K562 (cell line): ENCODE measurements at regions not wholly inside any gene's neighbourhood (a gene's known extent, or its start where the extent isn't known, plus 50 kb on each side); places are given as distances from the start of the nearest gene placed in this dataset.

ENCODE experiments used
- ATAC-seq: fragments of 200-7000 bp; cut with Tn5 transposase; 3 replicates; pipeline ENCODE4 v1.9.1; 2020; ENCODE audit warnings: moderate library complexity
- BruUV-seq: library from RNA; stranded (reverse); fragments of 400-500 nt; replicated peaks from 2 replicates; lab custom pipeline; 2021; lab: Mats Ljungman, UMichigan
- CTCF ChIA-PET: fragments of 300-600 bp; formaldehyde crosslinking; extraction: SDS; loops from one replicate; lab custom pipeline; 2021; ENCODE audit warnings: low intra/inter-chr PET ratio; lab: Yijun Ruan, JAX
- POLR2A ChIA-PET: fragments of 300-600, 350-650 bp; sonication (Branson Sonifier 250); formaldehyde crosslinking; extraction: SDS; loops from one replicate; lab custom pipeline; 2021; ENCODE audit warnings: antibody characterized with exemption, inconsistent platforms; lab: Yijun Ruan, JAX
- DNase-seq, 4 experiments: peaks; one replicate each; pipeline versions ENCODE4 v3.0.0 to v3.0.0-alpha.2; 2011 to 2018; ENCODE audit warnings: low spot score in 3 of 4, mixed read lengths in 3 of 4; ENCODE audit errors: extremely low read depth in 1 of 4
- FAIRE-seq: peaks from 2 replicates; lab custom pipeline; 2011; peaks lifted over from hg19 to GRCh38; lab: Jason Lieb, UNC
- H2AFZ ChIP-seq: 2 replicates; pipeline ENCODE4 v1.6.0; 2011; ENCODE audit warnings: low read depth, low read length, control low read depth, inconsistent platforms
- H3K27ac ChIP-seq: fragments of 200-600 bp; 3 replicates; pipeline ENCODE4 v1.8.0; 2011; ENCODE audit warnings: low read depth, mild to moderate bottlenecking, control low read depth, inconsistent platforms, low read length, moderate library complexity, mixed read lengths; ENCODE audit errors: extremely low read depth
- H3K27me3 ChIP-seq, 2 experiments: fragments of 300-600 bp in 1 of 2; 2 replicates in 1 of 2; 3 replicates in 1 of 2; pipeline versions ENCODE4 v1.6.0 to v1.8.0; 2011; ENCODE audit warnings: inconsistent platforms in 2 of 2, low read length in 2 of 2, mild to moderate bottlenecking in 1 of 2, mixed read lengths in 1 of 2, moderate library complexity in 1 of 2; ENCODE audit not compliant: control insufficient read depth in 2 of 2, insufficient read depth in 2 of 2
- H3K36me3 ChIP-seq: fragments of 300-600 bp; 3 replicates; pipeline ENCODE4 v1.8.0; 2011; ENCODE audit warnings: mild to moderate bottlenecking, low read length, inconsistent platforms; ENCODE audit not compliant: control insufficient read depth, insufficient read depth
- H3K4me1 ChIP-seq, 2 experiments: fragments of 200-600 bp in 1 of 2; replicated peaks in 1 of 2; 2 replicates in 1 of 2; 3 replicates in 1 of 2; pipeline versions ENCODE4 v1.5.1 to v1.8.0; 2011; ENCODE audit warnings: inconsistent platforms in 2 of 2, low read length in 2 of 2, mild to moderate bottlenecking in 1 of 2, mixed read lengths in 1 of 2, moderate library complexity in 1 of 2; ENCODE audit not compliant: control insufficient read depth in 2 of 2, insufficient read depth in 2 of 2
- H3K4me2 ChIP-seq: 2 replicates; pipeline ENCODE4 v1.6.1; 2011; ENCODE audit warnings: low read length, control low read depth, inconsistent platforms, mixed read lengths; ENCODE audit not compliant: insufficient read depth
- H3K4me3 ChIP-seq: fragments of 200-600 bp; sonication (generic), shearing (Covaris generic); 2 replicates; pipeline ENCODE4 v1.5.1; 2016; ENCODE audit warnings: control low read depth, inconsistent platforms
- H3K79me2 ChIP-seq: fragments of 200-600 bp; 3 replicates; pipeline ENCODE4 v1.8.0; 2011; ENCODE audit warnings: low read length, inconsistent platforms; ENCODE audit not compliant: control insufficient read depth, insufficient read depth
- H3K9ac ChIP-seq, 2 experiments: 2 replicates each; pipeline versions ENCODE4 v1.6.0 to v1.6.1; 2011; ENCODE audit warnings: low read depth in 2 of 2, low read length in 2 of 2, control low read depth in 1 of 2, inconsistent platforms in 1 of 2, mild to moderate bottlenecking in 1 of 2, mixed read lengths in 1 of 2; ENCODE audit not compliant: insufficient read depth in 1 of 2
- H3K9me1 ChIP-seq: one replicate; pipeline ENCODE4 v1.6.0; 2011; ENCODE audit warnings: inconsistent platforms, mild to moderate bottlenecking, low read length, moderate library complexity; ENCODE audit not compliant: control insufficient read depth, insufficient read depth
- H3K9me3 ChIP-seq: replicated peaks from 2 replicates; pipeline ENCODE4 v1.5.1; 2011; ENCODE audit warnings: low read depth, low read length, inconsistent platforms; ENCODE audit not compliant: control insufficient read depth, insufficient read depth
- H4K20me1 ChIP-seq: replicated peaks from 2 replicates; pipeline ENCODE4 v1.6.1; 2011; ENCODE audit warnings: low read length, inconsistent platforms, mixed read lengths; ENCODE audit not compliant: control insufficient read depth, insufficient read depth
- C11orf30 ChIP-seq: fragments of 450-650 bp; IDR thresholded peaks from 2 replicates; pipeline ENCODE4 v1.6.1; 2016; ENCODE audit warnings: low read depth, mild to moderate bottlenecking
- FOSL1 ChIP-seq: fragments of 200-800 bp; sonication (Bioruptor generic); conservative IDR thresholded peaks from 2 replicates; pipeline ENCODE4 v1.6.1; 2016; ENCODE audit warnings: missing genetic modification characterization, missing compliant biosample characterization
- JUND ChIP-seq, 2 experiments: IDR thresholded peaks; 2 replicates in 1 of 2; 3 replicates in 1 of 2; pipeline ENCODE4 v1.6.1; 2011; ENCODE audit warnings: borderline replicate concordance in 2 of 2, low read depth in 2 of 2, low read length in 2 of 2, improper control_type of control experiment in 1 of 2, missing biosample characterization in 1 of 2, missing genetic modification characterization in 1 of 2, missing genetic modification reagents in 1 of 2
- KLF6 ChIP-seq: fragments of 250-450 bp; sonication (Bioruptor Pico); IDR thresholded peaks from 2 replicates; pipeline ENCODE4 v1.4.0; 2020; ENCODE audit warnings: mild to moderate bottlenecking, moderate library complexity, borderline replicate concordance
- MAFG ChIP-seq: fragments of 450-650 bp; conservative IDR thresholded peaks from 2 replicates; pipeline ENCODE4 v1.6.1; 2016; ENCODE audit warnings: missing genetic modification characterization, missing compliant biosample characterization
- NFE2 ChIP-seq: IDR thresholded peaks from 2 replicates; pipeline ENCODE4 v1.6.1; 2014; ENCODE audit warnings: antibody characterized with exemption, low read depth
- RCOR1 ChIP-seq, 2 experiments: IDR thresholded peaks; 2 replicates each; pipeline ENCODE4 v1.6.1; 2012; ENCODE audit warnings: low read depth in 2 of 2, low read length in 2 of 2, borderline replicate concordance in 1 of 2, improper control_type of control experiment in 1 of 2
- ZNF316 ChIP-seq: fragments of 450-650 bp; IDR thresholded peaks from 2 replicates; pipeline ENCODE4 v1.6.1; 2016
- WGBS: fragments of 100-300 bp; shearing (Covaris generic); methylation state at CpG from one replicate; pipeline ENCODE4 v1.1.6; 2016; ENCODE audit warnings: low coverage, mixed read lengths; ENCODE audit not compliant: insufficient coverage; ENCODE audit errors: missing lambda C conversion rate; 5-methylcytosine and 5-hydroxymethylcytosine counted together
- in situ Hi-C: fragments of 300-500 bp; cut with MboI; formaldehyde crosslinking; loops from 4 replicates; pipeline ENCODE4 v1.15.0; 2018; ENCODE audit warnings: inconsistent platforms, mixed read lengths
- intact Hi-C: fragments of 100-400 bp; cut with micrococcal nuclease; formaldehyde crosslinking; loops from 2 replicates; pipeline ENCODE4 v1.14.2; 2022

DNA sequence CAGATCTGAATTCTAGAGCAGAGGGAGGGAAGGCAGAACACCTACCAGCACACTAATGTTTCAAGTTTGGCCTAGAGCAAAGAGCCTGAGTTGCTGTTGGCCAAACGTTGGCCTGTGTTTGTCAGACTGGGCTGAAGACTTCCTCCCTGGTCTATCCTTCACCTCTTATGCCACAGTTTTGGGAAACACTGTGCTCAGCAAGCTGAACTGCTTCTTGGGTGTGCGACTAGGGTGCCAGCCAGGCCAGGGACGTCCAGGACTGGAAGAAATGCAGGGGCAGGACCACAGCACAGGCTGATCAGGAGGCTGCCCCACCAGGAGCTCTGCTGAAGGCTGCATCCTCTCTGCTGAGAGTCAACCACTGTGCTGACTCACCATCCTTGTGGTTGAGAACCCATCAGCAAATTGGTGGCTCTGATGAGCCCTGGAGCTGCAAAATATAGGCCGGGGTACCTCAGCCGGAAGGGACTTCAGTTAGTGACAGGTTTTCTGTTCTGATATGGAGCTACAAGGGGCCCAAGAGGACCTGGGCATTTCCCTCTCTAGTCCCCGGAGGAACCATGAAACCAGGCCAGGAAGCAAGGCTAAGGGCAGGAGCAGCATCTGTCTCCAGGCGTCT lies 131.6 kb upstream of the RASGRP1 start:
- Histone ChIP-seq H3K36me3 (no peaks in the 10 kb centered on the region), H3K9me1 (no peaks in the 10 kb centered on the region), H3K4me2 (no peak overlapping the region), H3K79me2 (no peaks in the 10 kb centered on the region), H3K27ac (no peak overlapping the region), H3K4me3 (no peak overlapping the region), H4K20me1 (0 out of 2 replicates have a peak, but pooled peaks cover 5% of the 10 kb centered on the region), H3K9ac (no peak overlapping the region), H3K4me1 (no peaks in the 10 kb centered on the region), H3K27me3 (no peaks in the 10 kb centered on the region; a peak in 2 of 5 replicates), H3K9me3 (no peaks in the 10 kb centered on the region), H2AFZ (no peak overlapping the region)
- TF ChIP-seq MAFG (0 out of 2 replicates have a peak, but pooled peaks have one; percentile 28), ZNF316 (peak; percentile 72), NFE2 (peak; percentile 52), RCOR1 (IDR thresholded peaks at IDR 0.05; ENCODE audit: borderline replicate concordance in 1 of 2, low read depth in 2 of 2, low read length in 2 of 2) (no peak), KLF6 (no peak), FOSL1 (tag) (peak; percentile 51), C11orf30 (peak; percentile 70; the same call in 1 of the 2 replicates), JUND (IDR thresholded peaks at IDR 0.05; ENCODE audit: borderline replicate concordance, low read depth, low read length) (0 out of 2 replicates have a peak, but pooled peaks have one; percentile 6), JUND (tag; IDR thresholded peaks at IDR 0.05; ENCODE audit: borderline replicate concordance, low read depth, low read length) (no peak)
- CTCF ChIA-PET: no interaction called here
- intact Hi-C loops: loop anchor here (5.0 kb wide), 1 partner anchor 699 kb away; no protein-coding TSS in a partner anchor
- no TSS peak for BruUV-seq
- DNase-seq: peak in 1 of 4 experiments; percentile 38
- in situ Hi-C loops: loop anchor here (10.0 kb wide), 2 partner anchors 131 to 221 kb away; partner anchors contain the start of gene RASGRP1
- peak; percentile 59 for ATAC-seq
- WGBS: 0% methylated on average over 7 of the region's 7 CpGs
- FAIRE-seq: no peak
- POLR2A ChIA-PET: no interaction called here
